ENCODE measurements at regions not wholly inside any gene's neighbourhood (a gene's known extent, or its start where the extent isn't known, plus 50 kb on each side); places are given as distances from the start of the nearest gene placed in this dataset.

DNA sequence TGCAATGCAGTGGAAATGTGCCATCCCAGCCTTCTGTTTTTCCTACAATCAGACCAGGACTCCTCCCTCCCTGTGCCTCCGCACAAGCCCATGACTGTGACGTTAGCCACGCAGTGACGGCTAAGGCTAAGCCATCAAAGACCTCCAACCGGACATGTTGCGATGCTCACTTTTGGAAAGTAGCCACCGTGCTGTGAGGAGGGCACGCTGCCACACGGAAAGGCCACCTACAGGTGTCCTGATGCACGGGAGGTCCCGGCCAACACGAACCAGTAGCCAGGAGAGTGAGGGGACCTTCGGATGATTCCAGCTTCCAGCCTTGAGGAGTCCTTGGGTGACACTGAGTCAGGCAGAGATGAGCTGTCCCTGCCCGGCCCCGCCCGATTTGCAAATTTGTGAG is 53.9 kb downstream of the FOXL1 start:
- no peak for DNase-seq

DNA sequence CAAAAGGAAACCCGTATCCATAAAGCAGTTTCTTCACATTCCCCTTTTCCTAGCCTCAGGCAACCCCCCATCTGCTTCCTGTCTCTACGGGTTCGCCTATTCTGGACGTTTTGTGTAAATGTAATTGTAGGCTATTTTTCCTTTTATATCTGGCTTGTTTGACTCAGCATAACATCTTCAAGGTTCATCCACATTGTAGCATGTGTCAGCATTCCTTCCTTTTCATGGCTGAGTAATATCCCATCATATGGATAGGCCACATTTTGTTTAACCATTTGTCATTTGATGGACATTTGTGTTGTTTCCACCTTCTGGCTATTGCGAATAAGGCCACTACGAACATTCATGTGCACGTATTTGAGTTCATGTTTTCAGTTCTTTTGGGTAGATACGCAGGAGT is 54.6 kb downstream of the FOXL1 start:
- no peak for DNase-seq

DNA sequence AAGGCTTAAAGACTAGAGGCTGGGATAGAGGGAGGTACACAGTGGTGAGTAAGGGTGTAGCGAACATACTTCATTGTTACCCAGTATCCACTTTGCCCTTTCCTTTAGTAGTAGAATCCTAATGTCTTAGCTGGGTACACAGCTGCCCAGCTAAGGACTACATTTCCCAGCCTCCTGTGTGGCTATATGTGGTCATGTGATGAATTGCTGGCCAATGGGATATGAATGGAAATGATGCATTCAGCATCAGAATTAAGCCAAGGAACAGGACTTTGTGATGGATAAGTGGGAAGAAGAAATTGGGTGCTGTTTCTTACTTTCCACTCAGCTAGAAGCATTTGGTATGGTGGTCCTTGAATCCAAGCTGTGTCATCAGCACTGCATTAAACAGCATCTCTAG is 55.9 kb downstream of the FOXL1 start:
- no peak for DNase-seq

DNA sequence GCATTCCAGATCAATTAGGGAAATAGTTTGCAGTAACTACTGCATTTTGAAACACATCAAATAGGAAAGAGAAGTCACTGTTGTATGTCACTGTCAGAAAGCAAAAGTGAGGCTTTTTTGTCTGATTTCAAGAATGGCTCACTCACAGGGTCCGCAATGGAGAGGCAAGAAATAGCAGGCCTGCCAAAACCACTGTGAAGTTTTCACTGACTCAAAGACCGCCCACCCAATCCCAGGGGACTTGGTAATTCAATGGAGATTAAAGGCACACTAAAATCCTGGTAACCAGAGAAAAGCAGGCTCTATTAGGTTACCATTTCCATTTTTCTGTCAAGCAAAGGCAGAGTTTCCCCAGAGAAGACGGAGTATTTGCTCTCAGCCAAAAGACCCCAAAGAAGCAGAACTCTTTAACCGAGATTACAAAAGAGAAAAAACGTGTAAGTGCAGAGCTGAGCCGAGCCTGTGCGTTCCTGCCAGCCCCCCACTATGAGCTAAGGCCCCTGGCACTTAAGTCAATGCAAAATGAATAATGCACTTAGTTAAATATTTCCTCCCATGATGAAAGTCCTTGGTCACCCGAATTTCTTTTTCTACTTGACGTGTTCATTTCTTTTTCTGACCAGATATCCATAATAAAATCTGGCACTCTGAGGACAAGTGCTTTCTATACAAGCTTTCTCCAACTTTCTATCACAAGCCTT is 57.0 kb downstream of the FOXL1 start:
- no peak for DNase-seq

DNA sequence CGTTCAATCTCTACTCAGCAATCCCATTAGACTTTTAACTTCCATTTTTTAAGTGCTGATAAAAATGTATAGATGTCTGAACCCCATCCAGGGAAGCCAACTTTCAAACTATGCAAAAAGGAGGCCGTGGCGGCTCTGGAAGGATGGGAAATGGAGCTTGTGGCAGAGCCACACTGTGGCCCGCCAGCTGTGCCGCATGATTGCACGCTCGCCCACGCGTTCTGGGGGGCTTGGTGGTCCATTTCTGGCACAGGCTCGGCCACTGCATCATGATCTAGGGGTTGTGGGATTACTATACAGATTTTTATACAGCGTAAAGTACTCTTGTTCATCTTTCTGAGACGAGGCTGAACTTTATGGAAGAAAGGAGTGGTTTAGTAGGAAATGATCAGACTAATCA is 57.6 kb downstream of the FOXL1 start:
- DNase-seq: no peak

DNA sequence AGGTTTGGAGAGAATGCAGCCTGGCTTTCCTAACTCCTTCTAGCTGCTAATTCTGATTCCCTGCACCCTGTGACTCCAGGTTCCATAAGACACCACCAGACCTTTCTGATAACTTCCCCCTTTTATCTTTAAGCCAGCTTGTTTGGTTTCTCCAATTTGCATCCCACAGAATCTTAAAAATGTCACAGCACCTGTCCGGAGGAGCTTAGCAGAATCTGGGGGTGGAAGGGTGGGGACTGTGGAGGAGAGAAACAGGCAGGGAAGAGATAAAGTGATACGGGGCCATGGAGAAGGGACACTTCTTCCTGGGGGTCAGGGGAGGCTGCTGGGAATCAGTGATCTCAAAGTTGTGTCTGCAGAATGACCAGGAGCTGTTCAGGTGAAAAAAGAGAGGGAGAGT is 59.4 kb downstream of the FOXL1 start:
- DNase-seq: no peak

DNA sequence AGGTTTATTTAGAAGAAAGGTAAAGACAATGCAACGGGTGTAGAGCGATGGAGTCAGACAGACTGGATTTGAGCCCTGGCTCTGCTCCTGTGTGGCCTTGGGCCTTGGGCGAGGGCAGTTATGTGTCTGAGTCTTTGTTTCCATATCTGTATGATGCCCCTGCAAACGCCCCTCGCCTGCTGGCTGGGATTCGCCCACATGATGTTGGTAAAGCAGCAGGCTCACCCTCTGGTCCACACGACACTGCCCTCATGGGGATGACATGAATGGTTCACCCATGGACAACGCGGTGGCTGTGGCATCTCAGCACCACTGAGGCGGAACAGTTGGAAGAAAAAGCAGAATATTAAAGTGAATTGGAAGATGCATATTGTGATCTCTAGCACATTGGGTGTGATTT is 60.3 kb downstream of the FOXL1 start:
- no peak for DNase-seq

DNA sequence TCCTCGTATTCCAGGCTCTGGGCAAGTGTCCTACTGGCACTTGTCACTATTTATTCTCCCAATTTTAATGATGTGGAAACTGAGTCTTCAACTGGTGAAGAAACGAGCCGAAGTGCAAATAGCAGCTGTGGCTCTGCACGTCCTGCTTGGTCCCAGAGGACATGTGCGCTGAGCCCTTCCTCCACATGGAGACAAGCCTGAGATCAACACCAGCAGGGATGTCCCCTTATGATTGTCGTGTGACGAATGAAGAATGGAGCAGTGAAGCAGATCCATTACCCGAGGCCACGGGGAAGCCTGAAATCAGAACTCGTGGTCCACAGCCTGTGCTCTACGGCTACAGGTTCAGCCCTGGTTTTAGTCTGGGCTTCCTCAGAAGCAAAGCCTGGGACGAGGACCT is 61.0 kb downstream of the FOXL1 start:
- DNase-seq: no peak

DNA sequence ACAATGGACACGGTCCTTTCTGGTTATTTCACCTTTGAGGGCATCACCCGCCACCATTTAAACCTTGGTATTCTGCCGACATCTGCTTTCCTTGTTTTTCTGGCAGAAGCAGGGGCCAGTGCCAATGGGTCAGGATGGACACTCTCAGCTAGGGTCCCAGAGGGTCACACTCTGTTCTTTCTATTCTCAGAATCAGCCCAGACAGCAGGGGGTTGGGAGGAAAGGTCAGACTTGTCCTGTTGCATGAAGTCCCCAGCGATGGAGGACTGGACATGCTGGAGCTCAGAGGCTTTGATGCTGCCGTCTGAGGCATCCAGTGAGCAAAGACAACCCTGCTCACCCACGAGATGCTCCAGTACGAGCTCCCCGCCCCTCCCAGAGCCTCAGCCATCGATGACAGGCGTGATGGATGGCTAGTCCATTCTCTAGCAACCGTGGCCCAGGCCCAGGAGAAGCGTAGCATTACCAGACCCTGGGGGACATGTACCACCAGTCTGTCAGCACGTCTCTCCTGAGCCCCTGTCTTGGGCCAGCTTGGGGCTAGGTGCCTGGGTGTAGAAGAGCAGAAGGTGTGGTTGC is 62.0 kb downstream of the FOXL1 start:
- DNase-seq: no peak

DNA sequence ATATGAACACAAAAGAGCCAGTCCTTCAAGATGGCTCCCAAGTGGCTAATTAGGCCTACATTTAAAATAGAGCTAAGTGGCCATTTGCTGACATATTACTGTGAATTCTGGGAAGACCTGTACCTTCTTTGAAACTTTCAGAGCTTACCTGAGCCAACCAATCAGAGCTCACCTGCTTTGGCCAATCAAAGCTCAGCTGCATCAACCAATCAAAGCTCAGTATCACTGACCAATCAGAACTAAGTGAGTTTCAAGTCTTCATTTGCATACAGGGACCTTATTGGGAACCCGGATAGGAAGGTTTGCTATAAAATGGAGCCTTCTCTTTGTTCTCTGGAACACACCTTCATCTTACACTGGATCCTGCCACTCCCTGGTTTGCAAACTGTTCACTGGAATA is 63.7 kb downstream of the FOXL1 start:
- no peak for DNase-seq

DNA sequence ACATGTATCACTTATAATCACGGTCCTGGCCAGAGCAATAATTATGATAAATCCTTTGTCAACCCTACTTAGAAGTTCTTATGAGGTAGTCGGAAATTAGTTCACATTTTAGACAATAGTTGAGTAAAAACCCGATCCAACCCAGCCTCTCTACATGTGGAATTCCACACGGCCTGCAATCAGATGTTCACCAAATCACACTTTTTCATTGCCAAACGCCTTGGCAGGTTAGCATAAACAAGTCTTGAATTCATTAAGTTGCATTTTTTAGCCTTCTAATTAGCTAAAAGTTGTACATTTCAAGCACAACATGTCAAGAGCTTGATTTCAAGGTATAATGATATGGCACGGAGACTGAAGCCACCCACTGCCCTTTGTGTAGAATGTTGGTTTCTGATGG is 65.3 kb downstream of the FOXL1 start:
- no peak for DNase-seq

DNA sequence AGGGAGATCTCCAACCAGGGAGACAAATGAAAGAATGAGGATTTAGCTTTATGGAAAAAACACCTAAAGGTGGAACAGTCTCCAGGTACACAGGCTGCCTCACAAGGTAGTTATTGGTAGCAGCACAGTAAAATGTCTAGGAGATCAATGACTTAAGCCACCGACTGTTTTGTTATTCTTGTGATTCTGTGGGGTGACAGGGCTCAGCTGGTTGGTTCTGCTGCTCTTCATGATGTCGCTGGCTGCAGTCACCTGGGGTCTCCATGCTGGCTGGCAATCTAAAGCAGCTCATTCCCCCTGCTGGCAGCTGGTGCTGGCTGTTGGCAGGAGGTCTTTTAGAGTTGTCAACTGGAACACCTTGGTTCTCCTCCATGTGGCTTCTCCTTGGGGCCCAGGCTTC is 69.2 kb downstream of the FOXL1 start:
- no peak for DNase-seq

DNA sequence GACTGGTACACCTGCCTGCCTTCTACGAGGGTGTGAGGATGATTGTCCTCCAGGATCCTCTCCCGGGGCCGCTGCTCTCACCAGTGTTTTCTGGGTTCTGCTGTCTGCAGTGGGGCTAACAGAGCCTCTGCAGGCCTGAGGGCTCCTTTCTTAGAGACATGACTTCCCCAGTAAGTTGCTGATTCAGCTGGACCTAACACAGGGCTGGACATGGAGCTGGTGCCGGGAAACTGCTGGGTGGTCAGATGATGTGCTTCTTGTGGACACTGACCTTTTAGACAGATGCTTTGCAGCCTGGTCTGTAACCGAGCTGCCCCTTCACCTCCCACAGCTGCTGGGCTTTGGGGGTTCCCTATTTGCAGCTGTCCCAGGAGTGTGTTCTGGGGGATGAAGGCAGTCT is 71.5 kb downstream of the FOXL1 start:
- DNase-seq: no peak

DNA sequence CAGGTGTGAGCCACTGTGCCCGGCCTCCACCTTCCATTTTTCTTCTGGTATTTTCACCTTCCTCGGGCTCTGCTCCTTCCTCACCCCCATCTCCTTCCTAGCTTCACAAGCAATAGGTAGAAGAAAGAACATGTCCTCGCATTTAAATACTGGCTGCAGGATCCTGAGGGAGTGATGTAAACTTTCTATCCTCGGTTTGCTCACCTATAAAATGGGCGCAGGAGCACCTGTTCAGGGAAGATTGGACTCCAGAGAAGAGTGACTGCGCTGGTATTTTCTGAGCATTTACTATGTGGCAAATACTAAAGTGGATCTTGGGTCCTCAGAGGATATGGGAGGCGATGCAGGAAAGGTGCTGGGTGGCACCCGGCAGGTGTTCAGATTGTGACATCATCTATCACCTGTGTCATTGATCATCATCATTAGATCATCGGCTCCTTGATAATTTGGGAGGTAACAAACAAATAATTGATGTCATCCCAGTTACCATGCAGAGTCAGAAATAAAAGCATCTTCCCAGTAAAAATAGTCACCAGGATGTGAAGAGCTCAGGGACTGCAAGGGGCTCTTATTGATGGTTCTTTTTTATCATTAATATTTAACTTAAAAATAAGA is 72.8 kb downstream of the FOXL1 start:
- no peak for DNase-seq

DNA sequence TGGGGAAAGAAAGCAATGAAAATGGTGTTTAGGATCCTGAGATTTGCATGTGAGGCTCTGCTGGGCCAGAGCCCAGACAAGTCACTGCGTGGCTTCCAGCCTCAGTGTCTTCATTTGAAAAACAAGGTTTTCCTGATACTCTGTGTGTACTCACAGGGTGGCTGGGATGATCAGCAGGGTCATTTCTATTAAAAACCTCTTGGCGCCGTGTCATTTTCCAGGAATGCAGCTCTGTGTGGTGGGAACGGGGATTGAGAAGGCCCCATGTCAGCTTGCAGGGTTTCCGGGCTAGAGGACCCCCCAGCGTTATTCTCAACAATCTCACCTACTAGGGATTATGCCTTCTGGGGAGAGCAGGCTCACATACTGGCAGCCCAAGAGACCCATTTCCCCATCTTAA is 73.5 kb downstream of the FOXL1 start:
- no peak for DNase-seq

DNA sequence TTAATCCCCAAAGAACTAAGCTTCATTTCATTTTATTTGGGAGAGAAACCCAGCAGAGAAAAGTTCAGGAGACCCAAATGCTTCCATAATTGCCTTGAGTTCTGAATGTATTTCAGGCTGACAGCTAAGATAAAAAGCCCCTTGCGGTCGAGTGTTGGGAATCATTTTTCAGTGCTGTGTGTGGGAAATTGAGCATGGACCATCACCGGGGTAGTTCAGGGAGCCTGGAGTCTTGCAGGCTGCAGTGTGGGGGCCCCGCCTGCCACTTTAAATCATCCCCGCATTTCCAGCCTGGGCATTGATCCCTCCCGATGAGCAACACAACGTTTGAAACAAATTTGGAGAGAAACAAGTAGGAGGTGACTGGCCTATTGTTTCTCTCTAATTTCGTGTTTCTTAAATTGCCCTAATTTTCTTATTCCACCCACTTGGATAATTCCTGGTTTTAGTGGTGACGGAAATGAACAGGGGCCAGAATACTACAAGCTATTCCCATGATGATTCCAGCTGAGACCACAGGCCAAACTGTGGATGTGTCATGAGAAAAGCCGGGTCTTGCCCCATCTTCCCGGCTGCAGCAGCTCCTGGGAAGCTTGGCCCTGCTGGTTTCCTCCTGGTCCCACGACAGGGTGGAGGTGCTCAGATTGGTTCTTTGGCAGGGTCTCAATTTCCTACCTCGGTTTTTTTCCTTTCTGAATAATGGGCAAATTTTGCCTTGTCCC is 75.1 kb downstream of the FOXL1 start:
- DNase-seq: no peak

DNA sequence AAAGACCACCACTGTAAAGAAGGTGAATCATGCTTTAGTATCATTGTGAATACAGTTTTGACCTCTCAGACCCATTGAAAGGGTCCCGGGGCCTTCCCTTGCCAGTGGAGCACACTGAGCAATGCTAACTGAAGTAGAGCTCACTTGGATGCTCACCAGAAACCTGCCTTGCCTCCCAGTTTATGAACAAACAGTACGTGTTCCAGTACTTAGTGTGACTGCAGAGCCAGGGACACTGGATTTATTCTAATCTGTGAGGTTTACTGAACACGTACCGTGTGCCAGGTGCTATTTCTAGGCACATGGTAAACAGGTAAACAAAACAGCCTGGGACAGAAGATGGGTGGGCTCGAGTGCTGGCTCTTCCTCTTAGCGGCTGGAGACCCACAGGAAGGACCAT is 79.6 kb downstream of the FOXL1 start:
- no peak for DNase-seq

DNA sequence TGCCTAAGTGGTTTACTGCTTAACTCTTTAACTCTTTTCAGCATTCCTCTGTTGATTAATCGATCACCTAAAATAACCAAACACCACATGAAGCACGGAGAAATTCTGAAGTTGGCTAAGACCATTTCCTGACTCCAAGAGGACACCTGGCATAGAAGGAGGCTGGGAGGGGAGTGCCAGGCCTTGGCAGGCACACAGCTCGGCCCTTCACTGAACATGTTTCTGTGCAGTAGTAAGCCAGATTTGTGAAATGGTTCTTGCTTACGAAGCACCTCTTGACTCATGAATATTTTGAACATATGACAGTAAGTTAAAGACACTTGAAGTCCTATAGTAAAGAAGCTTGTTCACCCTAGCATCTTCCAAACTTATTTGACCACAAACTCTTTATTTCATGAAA is 82.3 kb downstream of the FOXL1 start:
- DNase-seq: no peak

DNA sequence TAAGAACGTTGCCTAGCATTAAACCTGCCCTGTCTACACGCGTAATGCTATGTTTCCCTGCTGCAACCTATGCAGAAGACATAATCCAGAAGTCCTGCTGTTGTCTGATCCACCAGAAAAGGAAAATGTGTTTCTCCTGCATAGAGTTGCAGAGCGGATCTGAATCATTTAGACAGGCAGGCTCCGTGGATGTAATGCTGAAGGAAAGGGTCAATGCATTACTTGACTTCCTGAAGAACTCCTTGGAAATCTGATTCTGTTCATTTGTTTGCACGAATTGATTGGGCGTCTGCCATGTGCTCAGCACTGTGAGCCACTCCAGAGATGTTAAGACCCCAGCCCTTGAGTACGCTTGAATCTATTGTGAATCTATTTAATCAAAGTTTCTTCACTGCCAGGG is 83.4 kb downstream of the FOXL1 start:
- DNase-seq: no peak

DNA sequence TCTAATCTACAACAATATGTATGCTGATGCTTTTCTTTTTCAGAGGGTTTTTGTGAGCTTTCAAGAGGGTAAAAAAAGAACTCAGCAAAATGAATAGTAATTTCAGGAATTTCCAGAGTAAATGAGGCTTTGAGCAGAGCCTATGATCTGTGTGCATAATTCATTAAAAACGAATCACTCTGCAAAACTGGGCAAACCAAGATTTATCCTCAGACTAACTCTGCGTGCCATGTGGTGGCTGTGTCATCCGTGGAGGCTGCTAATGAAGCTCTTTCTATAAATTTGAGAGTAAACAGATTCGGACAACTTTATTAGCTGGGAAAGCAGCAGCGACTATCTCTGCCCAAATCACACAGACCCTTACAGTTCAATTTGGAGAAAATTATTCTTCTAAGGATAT is 83.8 kb downstream of the FOXL1 start:
- no peak for DNase-seq

DNA sequence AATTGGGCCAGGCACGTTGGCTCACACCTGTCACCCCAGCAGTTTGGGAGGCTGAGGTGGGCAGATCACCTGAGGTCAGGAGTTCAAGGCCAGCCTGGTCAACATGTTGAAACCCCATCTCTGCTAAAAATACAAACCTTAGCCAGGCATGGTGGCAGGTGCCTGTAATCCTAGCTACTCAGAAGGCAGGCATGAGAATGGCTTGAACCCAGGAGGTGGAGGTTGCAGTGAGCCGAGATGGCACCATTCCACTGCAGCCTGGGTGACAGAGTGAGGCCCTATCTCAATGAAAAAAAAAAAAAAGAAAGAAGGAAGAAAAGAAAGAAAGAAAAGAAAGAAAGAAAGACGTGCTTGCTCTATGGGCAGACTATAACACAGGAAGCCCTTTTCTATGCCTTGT is 84.4 kb downstream of the FOXL1 start:
- no peak for DNase-seq

DNA sequence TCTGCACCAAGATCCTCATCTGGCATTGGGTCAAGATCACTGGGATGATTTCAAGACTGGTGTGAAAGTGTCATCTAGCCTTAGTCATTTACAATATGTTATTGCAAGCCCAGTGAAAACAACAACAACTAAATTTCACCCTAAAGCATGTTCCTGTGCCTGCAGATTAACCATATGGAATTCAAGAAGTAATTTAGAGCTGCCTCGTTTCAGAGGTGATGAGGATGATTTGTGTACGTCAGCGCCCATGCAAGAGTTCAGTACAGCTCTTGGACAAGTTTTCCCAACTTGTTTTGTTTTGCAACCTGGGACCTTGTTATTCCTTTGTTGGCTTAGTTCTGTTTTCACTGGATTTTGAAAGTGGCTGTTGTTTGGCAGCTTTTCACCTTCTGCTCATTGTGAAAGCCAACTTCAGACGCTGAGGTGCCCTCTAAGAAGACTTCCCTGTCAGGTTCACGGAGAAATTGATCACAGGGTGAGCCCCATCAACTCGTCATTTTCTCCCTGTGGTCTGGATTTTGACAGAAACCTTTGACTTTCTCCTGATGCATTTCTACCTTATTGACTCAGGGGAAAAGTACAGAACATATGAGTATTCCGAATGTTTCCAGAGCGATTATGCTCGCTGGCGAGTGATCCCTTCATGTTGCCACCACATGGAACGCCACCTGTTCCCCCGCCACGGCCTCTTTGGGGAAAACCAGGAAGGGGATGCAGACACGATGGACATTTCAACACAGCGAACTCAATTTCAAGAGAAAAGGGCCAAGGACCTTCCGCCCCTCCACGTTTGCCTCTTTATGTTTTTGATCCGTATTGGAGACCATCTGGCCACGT is 85.6 kb downstream of the FOXL1 start:
- DNase-seq: no peak
